Epithelial cell of esophagus (primary cell): ENCODE measurements at regions not wholly inside any gene's neighbourhood (a gene's known extent, or its start where the extent isn't known, plus 50 kb on each side); places are given as distances from the start of the nearest gene placed in this dataset.

Source experiments
- DNase-seq: peaks from one replicate; pipeline ENCODE4 v3.0.0; 2010; ENCODE audit warnings: low read depth
- H3K4me3 ChIP-seq: 2 replicates; pipeline ENCODE4 v1.5.1; 2011; ENCODE audit warnings: mild to moderate bottlenecking, low read length, control low read depth
- TF ChIP-seq, protein P1 (sequence below): IDR thresholded peaks from 2 replicates; pipeline ENCODE4 v1.5.1; 2011; ENCODE audit warnings: low read depth, mild to moderate bottlenecking, low read length, control low read depth, inconsistent platforms; ENCODE audit not compliant: insufficient read depth; ENCODE audit errors: missing control alignments

DNA sequence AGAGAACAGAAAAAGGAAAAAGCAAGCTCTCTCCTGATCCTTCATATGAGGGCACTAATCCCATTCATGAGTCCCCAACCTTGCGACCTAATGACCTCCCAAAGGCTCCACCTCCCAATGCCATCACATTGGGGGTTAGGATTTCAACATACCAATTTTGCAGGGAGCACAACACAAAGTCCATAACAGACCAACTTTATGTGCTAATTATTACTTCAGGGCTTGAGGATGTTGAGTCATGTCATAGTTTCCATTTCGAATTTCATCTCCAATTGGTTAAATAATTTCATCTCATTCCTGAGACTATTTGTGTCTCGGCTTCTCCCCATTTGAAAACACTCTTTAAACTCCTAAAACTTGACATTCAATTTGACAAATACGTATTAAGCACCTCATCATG lies 69.9 kb upstream of the KLF7 start:
- peak; percentile 34 for DNase-seq
- TF ChIP-seq, protein P1, sequence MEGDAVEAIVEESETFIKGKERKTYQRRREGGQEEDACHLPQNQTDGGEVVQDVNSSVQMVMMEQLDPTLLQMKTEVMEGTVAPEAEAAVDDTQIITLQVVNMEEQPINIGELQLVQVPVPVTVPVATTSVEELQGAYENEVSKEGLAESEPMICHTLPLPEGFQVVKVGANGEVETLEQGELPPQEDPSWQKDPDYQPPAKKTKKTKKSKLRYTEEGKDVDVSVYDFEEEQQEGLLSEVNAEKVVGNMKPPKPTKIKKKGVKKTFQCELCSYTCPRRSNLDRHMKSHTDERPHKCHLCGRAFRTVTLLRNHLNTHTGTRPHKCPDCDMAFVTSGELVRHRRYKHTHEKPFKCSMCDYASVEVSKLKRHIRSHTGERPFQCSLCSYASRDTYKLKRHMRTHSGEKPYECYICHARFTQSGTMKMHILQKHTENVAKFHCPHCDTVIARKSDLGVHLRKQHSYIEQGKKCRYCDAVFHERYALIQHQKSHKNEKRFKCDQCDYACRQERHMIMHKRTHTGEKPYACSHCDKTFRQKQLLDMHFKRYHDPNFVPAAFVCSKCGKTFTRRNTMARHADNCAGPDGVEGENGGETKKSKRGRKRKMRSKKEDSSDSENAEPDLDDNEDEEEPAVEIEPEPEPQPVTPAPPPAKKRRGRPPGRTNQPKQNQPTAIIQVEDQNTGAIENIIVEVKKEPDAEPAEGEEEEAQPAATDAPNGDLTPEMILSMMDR: no peak
- H3K4me3 ChIP-seq: no peak overlapping the region

DNA sequence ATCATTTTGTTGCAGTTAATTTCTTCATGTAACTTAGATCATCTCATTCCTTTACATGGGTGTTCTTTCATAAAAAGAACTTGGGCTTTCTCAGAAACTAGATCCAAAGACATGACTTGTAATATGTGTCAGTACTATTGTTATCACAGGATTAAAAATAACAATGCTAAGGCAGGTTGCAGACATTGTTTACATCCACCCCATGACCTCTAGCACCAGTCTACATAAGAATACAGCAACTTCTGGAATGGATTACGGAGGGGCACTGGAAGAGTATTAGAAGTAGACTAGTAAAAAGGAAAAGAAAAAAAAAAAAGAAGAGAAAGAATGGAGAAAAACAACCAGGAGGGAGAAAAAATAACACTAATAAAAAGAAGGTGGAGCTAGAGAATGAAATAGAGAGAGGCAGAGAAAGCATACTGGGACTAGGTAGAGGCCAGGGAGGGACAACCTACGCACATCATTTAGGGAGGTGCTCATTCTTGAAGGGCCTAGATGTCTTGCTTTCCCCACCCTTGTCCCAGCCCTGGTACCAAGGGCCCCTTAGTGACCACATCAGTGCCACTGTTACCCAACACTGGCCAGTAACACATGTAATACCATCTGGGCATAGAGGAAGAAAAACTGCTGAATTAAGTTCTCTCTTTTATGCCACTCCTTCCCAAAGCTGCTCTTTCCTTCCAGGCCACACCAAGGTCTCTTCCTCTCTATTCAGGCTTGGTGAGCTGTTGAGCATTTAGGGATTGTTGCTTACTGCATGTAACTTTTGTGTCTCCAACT lies 70.6 kb upstream of the KLF7 start:
- TF ChIP-seq, protein P1: no peak
- no peak overlapping the region for H3K4me3 ChIP-seq
- no peak for DNase-seq

DNA sequence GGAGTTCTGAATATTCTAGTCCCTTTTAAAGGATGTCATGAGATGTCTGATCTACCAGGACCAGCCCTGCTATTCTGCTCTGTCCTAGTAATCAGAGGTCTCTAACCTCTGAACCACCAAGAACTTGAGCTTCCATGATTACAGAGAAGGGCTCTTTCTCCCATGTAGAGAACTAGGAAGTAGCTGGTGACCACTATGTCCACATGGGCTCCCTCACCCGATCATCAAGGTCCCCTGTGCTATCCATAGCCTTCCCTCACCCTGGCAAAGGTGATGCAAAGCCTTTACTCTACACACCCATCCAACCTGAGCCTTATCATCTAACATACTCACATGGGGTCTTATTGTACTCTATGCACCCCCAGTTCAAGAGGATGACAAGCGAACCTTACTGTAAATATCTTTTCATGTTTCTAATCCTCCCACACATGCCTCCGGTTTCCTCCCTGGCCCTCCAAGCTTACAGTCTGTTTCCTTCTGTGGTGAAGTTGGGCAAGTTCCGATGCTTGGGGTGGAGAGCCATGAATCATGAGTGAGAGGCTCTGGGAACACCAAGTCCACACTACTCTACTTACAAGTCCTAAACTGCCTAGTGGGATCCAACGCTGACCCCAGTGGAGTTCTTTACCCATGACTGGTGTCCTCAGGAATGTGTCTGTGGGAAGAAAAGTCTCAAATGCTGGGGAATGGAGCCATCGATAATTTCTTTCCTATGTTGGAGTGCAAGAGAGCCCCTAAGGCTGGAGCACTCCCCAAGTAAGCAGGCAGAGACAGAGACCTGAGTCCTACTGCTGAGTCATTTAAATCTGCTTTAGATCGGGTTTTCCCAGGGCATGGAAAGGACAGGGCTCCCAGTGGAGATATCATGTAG lies 73.3 kb upstream of the KLF7 start:
- TF ChIP-seq, protein P1: no peak
- no peak overlapping the region for H3K4me3 ChIP-seq
- peak; percentile 100 for DNase-seq

DNA sequence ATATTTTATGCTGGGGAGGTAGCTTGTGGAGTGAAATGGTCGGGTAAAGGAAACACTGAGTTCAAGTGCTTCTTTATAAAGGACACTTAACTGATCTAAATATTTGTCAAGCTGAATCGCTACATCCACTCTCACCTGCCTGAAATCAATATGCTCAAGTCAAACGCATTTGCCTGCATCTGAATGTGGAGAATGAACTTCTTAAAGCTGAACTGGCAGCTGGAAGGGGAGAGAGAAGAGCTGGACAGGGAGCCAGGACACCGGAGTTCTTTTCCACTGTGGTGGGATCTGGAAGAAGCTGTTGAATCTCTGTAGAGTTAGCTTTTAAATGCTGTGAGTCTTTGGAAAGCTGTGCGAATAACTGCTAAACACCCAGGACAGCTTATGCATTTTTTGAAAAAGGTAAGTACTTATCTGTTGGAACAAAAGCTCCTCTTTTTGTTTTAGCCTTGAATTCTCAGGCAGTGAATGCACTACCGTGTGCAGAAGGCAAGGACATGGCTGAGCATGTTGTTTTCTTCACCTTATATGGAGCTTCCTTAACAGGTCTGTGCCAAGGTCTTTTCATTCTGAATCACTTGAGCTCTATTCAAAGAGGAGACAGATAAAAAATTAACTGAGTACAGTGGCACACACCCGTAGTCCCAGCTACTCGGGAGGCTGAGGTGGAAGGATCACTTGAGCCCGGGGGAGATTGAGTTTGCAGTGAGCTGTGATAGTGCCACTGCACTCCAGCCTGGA lies 74.2 kb upstream of the KLF7 start:
- TF ChIP-seq, protein P1: no peak
- H3K4me3 ChIP-seq: peak overlapping the region; percentile 12
- peak; percentile 94 for DNase-seq

DNA sequence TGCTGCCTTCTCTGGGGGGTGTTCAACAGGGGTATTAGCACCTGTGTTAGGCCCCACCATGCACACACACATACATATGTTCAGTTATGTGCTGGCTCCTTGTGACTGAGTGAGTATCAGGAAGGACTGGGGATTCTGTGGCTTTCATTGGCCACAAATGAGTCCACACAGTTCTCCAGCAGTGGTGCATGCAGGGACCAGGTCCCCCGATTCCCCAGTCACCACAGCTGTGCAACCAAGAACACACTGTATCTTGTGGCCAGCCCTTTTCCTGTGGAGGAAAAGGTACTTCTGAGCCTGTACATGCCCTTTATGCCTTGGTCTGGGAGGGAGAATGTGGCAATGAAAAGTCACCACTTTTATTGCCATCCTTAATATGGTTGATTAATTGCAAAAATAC lies 74.9 kb upstream of the KLF7 start:
- no peak overlapping the region for H3K4me3 ChIP-seq
- DNase-seq: no peak
- TF ChIP-seq, protein P1: no peak

DNA sequence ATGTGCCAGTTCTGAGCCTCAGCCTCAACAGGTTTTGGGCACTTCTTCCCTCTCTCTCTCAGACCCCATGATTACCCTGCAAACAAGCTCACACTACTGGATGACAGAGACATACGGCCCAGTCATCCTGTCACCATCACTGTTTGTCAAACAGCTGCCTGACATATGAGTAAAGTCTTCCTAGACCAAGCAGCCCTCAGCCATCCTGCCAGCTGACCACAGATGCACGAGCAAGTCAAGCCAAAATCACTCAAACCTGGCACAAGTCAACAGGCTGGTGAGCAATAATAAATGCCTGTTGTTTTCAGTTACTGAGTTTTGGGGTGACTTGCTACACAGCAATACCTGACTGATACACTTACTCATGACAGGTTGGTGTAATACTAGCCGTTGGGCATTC lies 75.5 kb upstream of the KLF7 start:
- no peak overlapping the region for H3K4me3 ChIP-seq
- TF ChIP-seq, protein P1: no peak
- peak; percentile 73 for DNase-seq
